SK-N-MC (cell line): ENCODE measurements at regions not wholly inside any gene's neighbourhood (a gene's known extent, or its start where the extent isn't known, plus 50 kb on each side); places are given as distances from the start of the nearest gene placed in this dataset.

Experiments used
- EZH2 ChIP-seq: fragments of 200-600 bp; sonication (generic); IDR thresholded peaks from one replicate; pipeline ENCODE4 v1.6.1; 2017; ENCODE audit warnings: antibody characterized with exemption
- POLR2AphosphoS5 ChIP-seq: IDR thresholded peaks from 2 replicates; pipeline ENCODE4 v1.6.1; 2012; ENCODE audit warnings: mild to moderate bottlenecking, low read depth, low read length, borderline replicate concordance

DNA sequence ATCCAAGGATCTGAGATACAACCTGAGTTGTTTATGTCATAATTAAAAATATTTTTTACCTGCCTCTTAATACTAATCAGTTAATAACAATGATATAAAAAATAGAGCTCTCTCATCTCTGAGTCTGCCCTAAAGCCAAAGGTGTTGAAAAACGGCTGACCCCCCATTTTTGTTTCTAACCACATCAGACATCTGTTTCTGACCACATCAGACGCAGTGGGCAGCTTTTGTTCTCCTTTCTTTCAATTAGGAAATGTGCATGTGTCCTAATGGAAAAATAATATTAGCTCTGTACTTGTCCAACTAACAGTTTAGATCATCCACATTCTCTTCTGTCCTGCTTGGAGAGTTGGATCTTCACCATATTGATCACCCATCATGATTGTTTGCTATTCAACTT, 144.6 kb downstream of the SHOX2 start:
- TF ChIP-seq POLR2AphosphoS5: no peak
- no peak for TF ChIP-seq EZH2
